Right cardiac atrium (tissue), 5 donors: ENCODE measurements at regions not wholly inside any gene's neighbourhood (a gene's known extent, or its start where the extent isn't known, plus 50 kb on each side); places are given as distances from the start of the nearest gene placed in this dataset.

ENCODE experiments used
- ATAC-seq, 2 donors: fragments of 200-7000 bp; cut with Tn5 transposase; one replicate each; pipeline versions ENCODE4 v1.8.0 to v1.9.1; 2020; ENCODE audit warnings: moderate library complexity in 2 of 2, mild to moderate bottlenecking in 1 of 2
- DNase-seq, 3 donors: peaks; one replicate each; pipeline ENCODE4 v3.0.0-alpha.2; 2020
- H3K27ac ChIP-seq: one replicate; pipeline ENCODE4 v1.5.1; 2013; ENCODE audit warnings: mild to moderate bottlenecking, low read length, control low read depth, moderate library complexity
- H3K27me3 ChIP-seq: one replicate; pipeline ENCODE4 v1.6.1; 2013; ENCODE audit not compliant: control insufficient read depth, insufficient read depth
- H3K4me1 ChIP-seq: one replicate; pipeline ENCODE4 v1.6.1; 2013; ENCODE audit warnings: low read length; ENCODE audit not compliant: control insufficient read depth, insufficient read depth
- H3K4me3 ChIP-seq: one replicate; pipeline ENCODE4 v1.5.1; 2013; ENCODE audit warnings: low read length, control low read depth
- H3K9me3 ChIP-seq: one replicate; pipeline ENCODE4 v1.6.1; 2013; ENCODE audit warnings: low read length; ENCODE audit not compliant: control insufficient read depth
- WGBS: extraction: QIAGEN DNeasy Blood & Tissue Kit; methylation state at CpG from one replicate; pipeline ENCODE4 v1.1.7; 2013; 5-methylcytosine and 5-hydroxymethylcytosine counted together
- intact Hi-C, 4 donors: fragments of 100-400 bp; cut with DNase I; formaldehyde crosslinking; loops; one replicate each; pipeline versions ENCODE4 v1.11.0 to v1.14.0; 2022 to 2023
- donor health status: healthy with polysubstance abuse.
- donor health status: DM: no; HTN: yes; CAD: no.
- donor health status: DM: no; HTN: no; CAD: no.
- donor health status: DM: no; HTN: yes; CAD: no; lungs with severe emphysema.
- donor health status: DM: yes; HTN: yes; CAD: no.

DNA sequence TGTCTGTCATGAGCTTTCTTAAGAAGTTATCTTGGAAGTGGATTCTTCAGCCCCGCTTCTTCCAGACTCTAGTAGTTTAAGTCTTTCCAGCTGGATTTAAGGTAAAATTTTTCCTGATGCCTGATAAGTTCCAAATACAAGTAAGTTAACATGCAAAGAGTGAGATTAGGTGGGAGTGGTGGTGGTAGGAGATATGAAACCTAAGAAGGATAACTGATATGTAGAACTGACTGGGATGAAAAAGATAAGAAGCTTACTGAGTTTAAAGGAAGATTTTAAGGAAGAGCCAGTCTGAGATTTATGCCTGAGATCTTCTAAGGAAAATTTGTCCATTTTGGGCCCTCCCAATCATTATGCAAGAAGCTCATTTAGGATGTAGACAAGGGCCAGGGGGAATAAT lies 250.9 kb upstream of the SYT10 start:
- Histone ChIP-seq H3K27me3 (no peaks in the 10 kb centered on the region), H3K9me3 (no peaks in the 10 kb centered on the region), H3K27ac (no peak overlapping the region), H3K4me3 (no peak overlapping the region), H3K4me1 (no peaks in the 10 kb centered on the region)
- intact Hi-C loops = no loop called here
- no peak for DNase-seq
- no peak for ATAC-seq
- 49% methylated on average over 1 of the region's 1 CpG for WGBS

DNA sequence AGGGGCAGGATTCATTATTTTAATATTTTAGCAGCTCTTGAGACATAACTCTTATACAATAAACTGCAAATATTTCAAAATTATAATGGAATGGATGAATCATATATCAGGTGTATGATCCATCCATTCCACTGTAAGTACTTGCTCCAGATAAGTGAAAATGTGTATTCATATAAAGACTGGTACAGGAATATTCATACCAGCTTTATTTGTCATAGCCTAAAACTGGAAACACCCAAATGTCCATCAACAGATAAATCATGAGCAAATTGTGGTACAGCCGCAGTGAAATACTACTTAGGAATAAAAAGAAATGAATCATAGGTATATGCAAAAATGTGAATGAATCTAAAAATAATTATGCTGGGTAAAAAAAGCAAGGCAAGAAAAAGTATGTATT lies 263.6 kb upstream of the SYT10 start:
- Histone ChIP-seq H3K4me1 (no peaks in the 10 kb centered on the region), H3K27me3 (no peaks in the 10 kb centered on the region), H3K4me3 (no peak overlapping the region), H3K27ac (no peak overlapping the region), H3K9me3 (no peaks in the 10 kb centered on the region)
- ATAC-seq (no peak), DNase-seq (no peak)
- intact Hi-C loops = no loop called here
- 85% methylated on average over 1 of the region's 1 CpG for WGBS

DNA sequence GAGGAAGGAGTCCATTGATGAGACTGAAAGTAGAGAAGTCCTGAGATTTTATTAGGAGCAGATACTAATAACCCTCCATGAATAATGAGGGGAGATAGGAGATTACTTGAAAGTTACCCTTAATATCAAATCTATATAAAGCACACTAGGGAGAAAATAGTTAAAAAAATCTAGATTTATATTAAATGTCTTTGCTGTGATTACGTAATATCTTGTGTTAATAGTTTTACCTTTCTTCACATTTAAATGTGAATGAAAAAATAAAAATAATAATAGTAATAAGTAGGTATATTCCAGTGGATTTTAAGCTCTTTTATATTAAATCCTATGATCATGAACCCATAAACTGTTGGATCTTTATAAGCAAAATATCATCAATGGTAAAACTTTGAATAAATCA lies 267.3 kb upstream of the SYT10 start:
- DNase-seq (no peak), ATAC-seq (no peak)
- intact Hi-C loops = no loop called here
- 82% methylated on average over 1 of the region's 1 CpG for WGBS
- no peaks in the 10 kb centered on the region for H3K4me1 ChIP-seq
- H3K4me3 ChIP-seq = no peak overlapping the region
- no peak overlapping the region for H3K27ac ChIP-seq
- no peaks in the 10 kb centered on the region for H3K9me3 ChIP-seq
- H3K27me3 ChIP-seq = no peaks in the 10 kb centered on the region

DNA sequence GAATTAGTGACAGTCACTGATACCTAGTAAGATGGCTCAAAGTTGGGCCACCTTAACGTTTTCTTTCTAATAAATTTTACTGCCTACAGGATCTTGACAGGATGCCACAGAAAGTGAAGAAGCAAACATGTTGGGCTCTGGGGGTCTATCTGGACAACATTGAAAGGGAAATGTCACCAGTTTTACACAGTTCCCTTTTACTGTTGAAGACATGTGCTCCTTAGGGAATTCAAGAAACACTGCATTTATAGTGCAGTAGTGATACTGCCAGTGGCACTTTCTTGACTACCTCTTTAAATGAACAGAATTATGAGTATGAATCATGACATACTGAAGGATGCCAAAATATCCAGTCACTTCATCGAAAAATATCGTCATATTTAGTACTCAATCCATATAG lies 269.3 kb upstream of the SYT10 start:
- DNase-seq = no peak
- 70% methylated on average over 3 of the region's 3 CpGs for WGBS
- Histone ChIP-seq H3K9me3 (no peaks in the 10 kb centered on the region), H3K4me3 (no peak overlapping the region), H3K4me1 (no peaks in the 10 kb centered on the region), H3K27ac (no peak overlapping the region), H3K27me3 (no peaks in the 10 kb centered on the region)
- intact Hi-C loops = no loop called here
- ATAC-seq = no peak

DNA sequence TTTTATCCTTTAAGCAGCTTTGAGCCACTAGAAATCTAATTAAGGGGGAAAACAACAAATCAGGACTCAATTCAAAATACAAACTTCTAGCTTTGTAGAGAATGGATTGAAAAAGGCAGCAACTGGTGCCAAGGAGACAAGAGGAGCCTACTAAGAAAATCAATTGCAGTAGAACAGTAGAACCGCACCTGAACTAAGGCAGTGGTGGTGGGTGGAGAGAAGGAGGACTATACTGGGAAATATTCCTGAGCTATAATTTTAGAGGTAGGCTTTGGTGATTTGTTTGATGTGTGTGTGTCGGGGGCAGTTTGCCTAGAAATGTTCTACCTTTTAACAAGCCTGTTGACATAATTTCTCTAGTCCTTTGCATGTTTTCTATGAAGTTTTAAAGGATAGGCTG lies 270.9 kb upstream of the SYT10 start:
- DNase-seq = no peak
- 74% methylated on average over 2 of the region's 2 CpGs for WGBS
- ATAC-seq = no peak
- intact Hi-C loops = no loop called here
- Histone ChIP-seq H3K4me1 (no peaks in the 10 kb centered on the region), H3K9me3 (no peaks in the 10 kb centered on the region), H3K27ac (no peak overlapping the region), H3K27me3 (no peaks in the 10 kb centered on the region), H3K4me3 (no peak overlapping the region)

DNA sequence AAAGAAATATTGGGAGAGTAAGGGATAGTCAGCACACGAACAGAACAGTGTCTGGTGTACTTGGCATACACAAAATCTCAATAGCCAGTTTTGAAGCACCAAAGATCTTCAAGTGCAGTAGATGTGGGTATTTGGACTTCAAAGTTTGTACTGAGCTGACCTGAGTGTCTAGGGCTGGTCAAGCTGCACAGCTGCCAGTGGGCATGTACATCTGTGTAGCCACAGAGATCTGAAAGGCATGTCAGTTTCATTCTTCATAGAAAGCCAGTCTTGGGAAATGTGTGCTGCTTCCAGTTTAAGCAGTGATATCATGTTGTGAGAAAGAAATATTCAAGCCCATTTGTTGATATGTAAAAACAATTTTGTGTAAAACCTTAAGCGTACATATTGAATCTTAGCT lies 279.0 kb upstream of the SYT10 start:
- ATAC-seq (no peak), DNase-seq (no peak)
- no peaks in the 10 kb centered on the region for H3K4me1 ChIP-seq
- no peaks in the 10 kb centered on the region for H3K9me3 ChIP-seq
- H3K27me3 ChIP-seq = no peaks in the 10 kb centered on the region
- H3K4me3 ChIP-seq = no peak overlapping the region
- intact Hi-C loops = no loop called here
- no peak overlapping the region for H3K27ac ChIP-seq
- 74% methylated on average over 2 of the region's 2 CpGs for WGBS

DNA sequence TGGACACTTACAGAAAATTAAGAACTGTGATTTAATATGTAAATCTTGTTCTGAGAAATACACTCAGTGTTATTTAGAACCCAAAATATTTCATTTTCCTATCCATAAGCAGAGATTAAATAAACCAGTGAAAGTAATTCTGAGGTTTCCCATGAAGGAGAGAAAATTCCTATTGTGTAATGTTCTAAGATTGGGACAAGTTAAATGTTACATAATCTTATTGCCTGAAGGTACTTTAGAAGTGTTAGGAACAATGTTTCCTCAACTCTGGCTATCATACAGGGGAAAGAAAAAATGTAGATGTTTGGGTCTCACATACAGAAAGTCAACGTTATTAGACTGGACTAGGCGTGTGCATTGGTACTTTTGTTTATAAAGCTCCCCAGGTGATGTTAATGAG lies 281.9 kb upstream of the SYT10 start:
- no peak overlapping the region for H3K27ac ChIP-seq
- ATAC-seq = no peak
- intact Hi-C loops = no loop called here

DNA sequence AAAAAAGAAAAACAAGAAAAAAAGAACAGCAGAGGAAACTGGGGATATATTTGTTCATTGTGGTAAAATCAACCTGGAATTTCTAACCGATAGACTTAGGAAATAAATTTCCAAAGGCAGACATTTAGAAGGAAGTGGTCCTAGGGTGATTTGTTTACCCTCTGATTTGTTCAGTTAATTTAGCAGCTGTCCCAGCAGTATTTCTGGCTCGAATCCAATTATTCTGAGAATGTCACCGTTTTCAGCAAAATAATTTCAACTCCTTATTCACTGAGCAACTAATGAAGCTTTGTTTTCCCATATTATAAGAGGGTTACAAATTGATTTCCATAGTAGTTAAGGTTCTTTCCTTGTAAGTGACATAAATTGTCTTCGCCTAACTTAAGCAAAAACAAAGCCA lies 285.2 kb upstream of the SYT10 start:
- H3K4me1 ChIP-seq = no peaks in the 10 kb centered on the region
- no peaks in the 10 kb centered on the region for H3K27me3 ChIP-seq
- H3K4me3 ChIP-seq = no peak overlapping the region
- WGBS = 55% methylated on average over 4 of the region's 4 CpGs
- H3K27ac ChIP-seq = no peak overlapping the region
- intact Hi-C loops = no loop called here
- ATAC-seq (no peak), DNase-seq (no peak)
- no peaks in the 10 kb centered on the region for H3K9me3 ChIP-seq

More for the DNA sequence above, 281.9 kb upstream of the SYT10 start:
- WGBS = 63% methylated on average over 2 of the region's 2 CpGs
- no peaks in the 10 kb centered on the region for H3K4me1 ChIP-seq
- no peaks in the 10 kb centered on the region for H3K9me3 ChIP-seq
- H3K4me3 ChIP-seq = no peak overlapping the region
- DNase-seq = no peak
- no peaks in the 10 kb centered on the region for H3K27me3 ChIP-seq

DNA sequence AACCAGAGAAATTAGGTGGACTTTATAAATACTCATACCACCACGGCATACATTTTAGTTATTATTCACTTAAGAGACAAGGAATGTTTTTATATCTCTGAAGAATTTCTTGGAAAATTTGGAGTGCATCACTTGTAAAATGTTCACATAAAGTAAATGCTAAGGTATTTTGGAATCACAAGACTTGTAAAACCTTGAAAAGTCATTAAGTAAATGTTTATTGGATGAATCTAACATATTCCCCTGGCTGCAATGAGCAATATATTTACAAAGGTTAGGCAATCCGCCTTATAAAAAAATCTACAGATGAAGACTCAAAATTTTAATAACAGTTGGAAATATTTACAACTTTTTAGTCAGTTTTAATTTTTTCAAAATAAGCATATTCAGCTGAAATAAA lies 287.4 kb upstream of the ALG10 start:
- peaks cover 2% of the 10 kb centered on the region for H3K9me3 ChIP-seq
- H3K27ac ChIP-seq = no peak overlapping the region
- ATAC-seq (no peak), DNase-seq (no peak)
- H3K4me3 ChIP-seq = no peak overlapping the region
- no peaks in the 10 kb centered on the region for H3K27me3 ChIP-seq
- WGBS = 72% methylated on average over 2 of the region's 2 CpGs
- H3K4me1 ChIP-seq = no peaks in the 10 kb centered on the region
- intact Hi-C loops = no loop called here

DNA sequence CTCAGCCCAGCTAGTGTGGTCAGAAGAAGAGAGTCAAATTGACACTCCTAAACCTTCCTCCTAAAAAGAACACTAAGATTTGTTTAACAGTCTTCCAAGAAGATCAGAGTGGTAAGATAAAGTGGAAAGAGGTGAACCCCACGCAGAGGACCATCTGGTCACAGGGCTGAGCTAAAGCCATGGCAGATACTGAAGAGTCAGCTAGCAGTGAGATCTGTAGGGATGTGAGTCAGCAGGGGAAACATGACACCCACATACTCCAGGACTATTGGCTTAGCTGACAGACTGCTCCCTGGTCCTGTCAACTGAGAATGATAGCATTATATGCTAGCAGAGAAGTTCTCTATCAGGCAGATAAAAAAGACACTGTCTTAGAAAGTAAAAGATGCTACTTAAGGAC lies 269.4 kb upstream of the ALG10 start:
- no peak for ATAC-seq

DNA sequence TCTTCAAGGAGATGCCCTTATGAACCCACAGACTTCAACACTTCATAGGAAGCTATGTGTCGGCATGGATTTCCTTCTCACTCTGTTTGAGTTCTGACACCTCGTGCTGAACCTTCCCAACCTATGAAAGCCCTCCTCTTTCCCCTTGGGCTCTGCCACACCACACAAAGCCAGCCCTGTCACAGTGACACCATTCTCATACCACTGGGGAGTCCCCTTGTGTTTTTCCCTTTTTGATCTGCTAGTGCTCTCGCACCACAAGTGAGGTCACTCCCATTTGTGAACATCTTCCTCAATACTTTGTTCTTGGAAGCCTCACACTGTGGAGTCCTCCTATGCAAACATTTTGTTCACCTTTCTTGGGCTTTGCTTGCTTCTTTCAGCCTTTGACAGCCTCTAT lies 264.6 kb upstream of the ALG10 start:
- 81% methylated on average over 3 of the region's 3 CpGs for WGBS
- H3K27ac ChIP-seq = no peak overlapping the region
- H3K4me1 ChIP-seq = no peaks in the 10 kb centered on the region
- H3K4me3 ChIP-seq = no peak overlapping the region
- H3K27me3 ChIP-seq = no peaks in the 10 kb centered on the region
- ATAC-seq (no peak), DNase-seq (no peak)
- intact Hi-C loops = no loop called here
- no peaks in the 10 kb centered on the region for H3K9me3 ChIP-seq

More for the DNA sequence above, 269.4 kb upstream of the ALG10 start:
- H3K9me3 ChIP-seq = no peaks in the 10 kb centered on the region
- intact Hi-C loops = no loop called here
- H3K27ac ChIP-seq = no peak overlapping the region
- WGBS = 21% methylated on average over 1 of the region's 1 CpG
- DNase-seq = no peak
- no peaks in the 10 kb centered on the region for H3K4me1 ChIP-seq
- no peaks in the 10 kb centered on the region for H3K27me3 ChIP-seq
- H3K4me3 ChIP-seq = no peak overlapping the region

DNA sequence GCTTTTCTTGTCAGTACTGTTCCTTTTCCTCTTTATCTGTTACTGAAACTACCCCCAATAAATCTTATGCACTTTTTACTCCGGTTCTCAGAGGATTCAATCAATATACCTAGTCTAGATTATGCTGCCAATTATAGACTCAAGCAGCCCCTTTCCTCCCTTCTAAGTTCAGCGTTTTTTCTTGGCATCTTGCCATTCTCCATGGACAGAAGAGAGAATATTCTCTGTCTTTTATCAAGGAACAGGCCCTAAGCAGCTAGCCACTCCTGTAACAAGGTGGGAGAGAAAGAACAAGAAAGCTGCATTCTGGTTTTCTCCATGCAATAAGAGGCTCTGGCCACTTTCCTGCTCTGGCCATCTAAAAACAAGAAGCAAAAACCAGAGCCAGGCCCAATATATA lies 263.0 kb upstream of the ALG10 start:
- Histone ChIP-seq H3K27me3 (no peaks in the 10 kb centered on the region), H3K4me1 (no peaks in the 10 kb centered on the region), H3K27ac (no peak overlapping the region), H3K4me3 (no peak overlapping the region), H3K9me3 (no peaks in the 10 kb centered on the region)
- intact Hi-C loops = no loop called here
- ATAC-seq (no peak), DNase-seq (no peak)
- WGBS = 23% methylated on average over 2 of the region's 2 CpGs
